Right lobe of liver (tissue), 6 donors: ENCODE measurements at regions not wholly inside any gene's neighbourhood (a gene's known extent, or its start where the extent isn't known, plus 50 kb on each side); places are given as distances from the start of the nearest gene placed in this dataset.
"Not testable (repeated sequence)": the region's sequence is repeated elsewhere in the genome, so short reads cannot be mapped to it uniquely, and the experiment has no call there.

Experiments
- ATAC-seq, 4 donors: fragments of 200-7000 bp; cut with Tn5 transposase; one replicate each; pipeline ENCODE4 v1.9.1; 2020; ENCODE audit warnings: mild to moderate bottlenecking in 4 of 4, moderate library complexity in 4 of 4
- DNase-seq, 3 donors: peaks; one replicate each; pipeline ENCODE4 v3.0.0-alpha.2; 2020
- H3K27ac ChIP-seq, 3 donors: fragments of 200-600 bp; one replicate each; pipeline ENCODE4 v1.8.0; 2022
- H3K27me3 ChIP-seq, 2 donors: fragments of 200-600 bp; one replicate each; pipeline ENCODE4 v1.8.0; 2022
- H3K36me3 ChIP-seq, 4 donors: fragments of 200-600 bp; sonication (generic) in 1 of 4; one replicate each; pipeline versions ENCODE4 v1.5.1 to v1.8.0; 2017 to 2022; ENCODE audit warnings: control low read depth in 1 of 4
- H3K4me1 ChIP-seq, 4 donors: fragments of 200-600 bp; sonication (generic) in 1 of 4; one replicate each; pipeline versions ENCODE4 v1.5.1 to v1.8.0; 2017 to 2022; ENCODE audit warnings: control low read depth in 1 of 4
- H3K4me3 ChIP-seq, 3 donors: fragments of 200-600 bp; one replicate each; pipeline ENCODE4 v1.8.0; 2022
- H3K9me3 ChIP-seq, 4 donors: fragments of 200-600 bp; sonication (generic) in 1 of 4; one replicate each; pipeline versions ENCODE4 v1.5.1 to v1.8.0; 2017 to 2022; ENCODE audit warnings: control low read depth in 1 of 4
- WGBS: methylation state at CpG from one replicate; pipeline ENCODE4 v1.1.6; 2018; ENCODE audit warnings: low coverage, low lambda C conversion rate; ENCODE audit not compliant: insufficient coverage; ENCODE audit errors: missing lambda C conversion rate; 5-methylcytosine and 5-hydroxymethylcytosine counted together
- intact Hi-C, 2 donors: fragments of 100-400 bp; cut with DNase I; formaldehyde crosslinking; loops; one replicate each; pipeline versions ENCODE4 v1.11.2 to v1.14.1; 2022
- donor health status: DM: no; HTN: yes; CAD: no.
- donor health status: DM: no; HTN: no; CAD: no.
- donor health status: DM: no; HTN: no; CAD: no.
- donor health status: DM: no; HTN: yes; CAD: no.
- donor health status: DM: no; HTN: yes; CAD: no.

DNA sequence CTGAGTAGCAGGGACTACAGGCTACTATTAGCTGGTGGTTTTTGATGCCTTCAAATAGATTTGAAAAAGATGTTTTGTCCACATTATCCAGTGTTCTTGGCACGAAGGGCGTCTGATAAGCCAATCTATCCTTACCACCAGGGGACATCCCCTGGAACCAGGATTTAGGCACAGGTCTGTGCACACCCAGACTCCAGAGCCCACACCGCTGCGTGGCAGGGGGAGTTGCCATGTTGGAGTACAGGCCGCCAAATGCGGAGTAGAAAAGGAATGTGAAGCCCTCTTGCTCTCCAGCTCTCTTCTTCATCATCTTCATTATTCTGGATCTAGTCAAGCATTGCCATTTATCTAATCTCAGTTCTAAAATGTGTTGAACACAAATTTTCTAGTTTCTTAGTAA, 54.3 kb downstream of the RNU1-4 start:
- WGBS = 72% methylated on average over 6 of the region's 6 CpGs
- H3K9me3 ChIP-seq, DNase-seq, H3K4me3 ChIP-seq, H3K36me3 ChIP-seq, intact Hi-C loops, H3K4me1 ChIP-seq, H3K27ac ChIP-seq, H3K27me3 ChIP-seq: not testable (repeated sequence)
- ATAC-seq = peak in 1 of 4 donors; percentile 24

DNA sequence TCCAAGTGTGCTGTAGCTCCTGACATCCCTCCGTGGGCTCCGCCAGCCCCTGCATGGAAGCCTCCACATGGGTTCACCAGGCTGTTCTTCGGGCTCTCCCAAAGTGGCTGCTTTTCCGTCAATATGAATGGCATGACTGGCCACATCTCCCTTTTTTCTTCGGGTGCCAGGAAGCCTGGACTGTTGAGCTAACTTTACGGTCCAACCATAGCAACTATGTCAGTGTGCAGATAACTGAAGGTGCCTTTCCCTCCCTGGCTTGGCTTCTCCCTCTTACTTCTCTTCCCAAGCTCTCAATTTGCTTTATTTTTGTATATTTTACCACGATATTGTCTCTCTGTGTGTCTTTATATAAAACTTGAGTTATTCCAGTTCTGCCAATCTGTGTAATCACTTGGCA, 54.8 kb downstream of the RNU1-4 start:
- DNase-seq, H3K27me3 ChIP-seq, H3K36me3 ChIP-seq, H3K9me3 ChIP-seq, H3K4me1 ChIP-seq, ATAC-seq, H3K4me3 ChIP-seq, intact Hi-C loops, H3K27ac ChIP-seq: not testable (repeated sequence)
- WGBS = 69% methylated on average over 4 of the region's 7 CpGs

DNA sequence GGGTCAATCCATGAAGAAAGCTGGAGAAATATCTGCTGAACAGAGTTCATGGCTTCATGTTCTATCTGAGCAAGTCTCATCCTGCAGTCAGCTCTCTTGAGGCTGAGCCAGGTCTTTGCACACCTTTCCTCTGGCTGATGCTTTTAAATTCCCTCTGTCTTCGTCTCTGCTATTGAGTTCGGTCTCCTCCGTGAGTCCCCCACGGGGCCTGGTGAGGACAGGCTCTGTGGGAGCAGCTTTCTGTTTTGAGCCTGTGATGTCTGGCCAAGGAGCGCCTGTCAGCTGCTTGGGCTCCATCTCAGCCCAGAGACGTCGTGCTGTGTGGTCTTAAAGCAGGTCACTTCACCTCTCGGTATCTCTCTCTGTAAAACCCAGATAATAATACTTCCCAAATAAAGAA, 55.9 kb downstream of the RNU1-4 start:
- intact Hi-C loops, DNase-seq, H3K27ac ChIP-seq, H3K27me3 ChIP-seq, H3K4me1 ChIP-seq, H3K36me3 ChIP-seq, H3K4me3 ChIP-seq, H3K9me3 ChIP-seq: not testable (repeated sequence)
- 83% methylated on average over 4 of the region's 8 CpGs for WGBS
- peak in 1 of 4 donors; percentile 47 for ATAC-seq

DNA sequence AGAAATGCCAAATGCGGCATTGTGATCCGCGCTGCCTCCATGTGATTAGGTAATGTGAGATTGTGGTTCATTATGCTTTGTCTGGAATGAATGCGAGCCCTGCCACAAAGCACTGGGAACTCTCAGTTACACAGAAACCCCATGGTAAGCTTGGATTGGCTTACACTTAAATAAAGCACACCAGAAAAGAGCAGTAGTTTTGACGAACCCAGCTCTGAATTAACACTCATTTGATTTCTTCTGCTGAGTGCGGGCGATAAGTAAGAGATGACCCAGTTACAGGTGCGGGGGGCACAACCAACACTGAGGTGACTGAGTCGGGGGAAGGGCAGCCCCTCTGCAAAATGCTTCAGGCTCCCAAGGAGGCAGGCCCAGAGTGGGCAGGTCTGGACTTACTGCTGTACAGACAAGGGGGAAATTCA, 56.3 kb downstream of the RNU1-4 start:
- H3K36me3 ChIP-seq, H3K9me3 ChIP-seq, H3K4me3 ChIP-seq, H3K27ac ChIP-seq, H3K4me1 ChIP-seq, intact Hi-C loops, H3K27me3 ChIP-seq, DNase-seq: not testable (repeated sequence)
- 84% methylated on average over 9 of the region's 9 CpGs for WGBS
- ATAC-seq = peak in 1 of 4 donors; percentile 59

DNA sequence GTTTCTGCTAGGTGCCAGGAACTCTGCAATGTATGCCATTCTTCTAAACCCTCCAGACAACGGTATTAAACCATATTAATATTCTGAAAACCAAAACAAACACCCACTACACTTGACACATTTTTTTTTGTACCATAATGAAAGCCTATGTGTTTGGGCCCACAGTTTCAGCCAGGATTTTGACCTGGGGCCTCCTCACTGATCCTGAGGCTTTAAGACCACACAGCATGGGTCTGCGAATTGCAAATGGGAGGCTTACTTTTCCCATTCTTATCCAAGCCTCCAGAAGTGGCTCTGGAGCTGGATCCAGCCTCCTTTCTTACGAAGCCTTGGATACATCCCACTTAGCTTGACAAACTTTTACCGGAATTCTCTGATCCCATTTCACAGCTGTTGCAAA, 56.7 kb downstream of the RNU1-4 start:
- H3K27me3 ChIP-seq, H3K36me3 ChIP-seq, H3K4me3 ChIP-seq, ATAC-seq, H3K4me1 ChIP-seq, H3K9me3 ChIP-seq, DNase-seq, H3K27ac ChIP-seq, intact Hi-C loops: not testable (repeated sequence)
- WGBS = 69% methylated on average over 2 of the region's 4 CpGs

DNA sequence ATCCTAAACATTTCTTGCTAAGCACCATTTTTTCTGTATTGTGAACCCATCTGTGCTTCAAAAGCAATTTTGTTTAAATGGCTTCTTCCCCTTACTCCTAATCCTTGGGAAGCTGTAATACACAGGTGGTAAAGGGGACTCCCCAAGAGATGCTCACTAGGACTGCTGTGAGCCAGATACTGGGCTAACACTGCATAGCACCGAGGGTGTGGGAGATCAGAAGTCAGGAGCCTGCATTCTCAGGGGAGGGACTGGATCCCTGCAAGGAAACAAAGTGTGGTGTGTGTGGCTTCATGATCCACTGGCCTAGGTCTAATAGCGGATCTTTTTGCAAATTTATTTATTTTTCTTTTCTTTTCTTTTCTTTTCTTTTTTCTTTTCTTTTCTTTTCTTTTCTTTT, 57.7 kb downstream of the RNU1-4 start:
- 61% methylated on average over 2 of the region's 2 CpGs for WGBS
- H3K4me3 ChIP-seq, H3K4me1 ChIP-seq, DNase-seq, H3K27ac ChIP-seq, intact Hi-C loops, H3K27me3 ChIP-seq, H3K36me3 ChIP-seq, H3K9me3 ChIP-seq: not testable (repeated sequence)
- ATAC-seq = peak in 1 of 4 donors; percentile 33
